Left ventricle myocardium inferior (tissue), 1 donor: ENCODE measurements at regions not wholly inside any gene's neighbourhood (a gene's known extent, or its start where the extent isn't known, plus 50 kb on each side); places are given as distances from the start of the nearest gene placed in this dataset.

Experiments used
- DNase-seq: peaks from one replicate; pipeline ENCODE4 v3.0.0-alpha.2; 2020
- H3K27ac ChIP-seq: fragments of 200-600 bp; replicated peaks from 2 replicates; pipeline ENCODE4 v1.8.0; 2021
- H3K27me3 ChIP-seq: fragments of 200-600 bp; 2 replicates; pipeline ENCODE4 v1.8.0; 2021; ENCODE audit warnings: low read depth
- H3K36me3 ChIP-seq: fragments of 200-600 bp; 2 replicates; pipeline ENCODE4 v1.8.0; 2021
- H3K4me1 ChIP-seq: fragments of 200-600 bp; 2 replicates; pipeline ENCODE4 v1.8.0; 2021
- H3K4me3 ChIP-seq: fragments of 200-600 bp; 2 replicates; pipeline ENCODE4 v1.8.0; 2021; ENCODE audit warnings: mild to moderate bottlenecking, moderate library complexity
- H3K9me3 ChIP-seq: fragments of 200-600 bp; replicated peaks from 2 replicates; pipeline ENCODE4 v1.8.0; 2021
- intact Hi-C: fragments of 100-400 bp; cut with micrococcal nuclease; formaldehyde crosslinking; loops from one replicate; pipeline ENCODE4 v1.11.0; 2022
- TF ChIP-seq, protein P1 (sequence below): fragments of 200-600 bp; IDR thresholded peaks from 2 replicates; pipeline ENCODE4 v1.8.0; 2021; ENCODE audit warnings: antibody characterized with exemption, mild to moderate bottlenecking, borderline replicate concordance
- donor health status: DM: no; HTN: yes; CAD: no; lungs with severe emphysema.

DNA sequence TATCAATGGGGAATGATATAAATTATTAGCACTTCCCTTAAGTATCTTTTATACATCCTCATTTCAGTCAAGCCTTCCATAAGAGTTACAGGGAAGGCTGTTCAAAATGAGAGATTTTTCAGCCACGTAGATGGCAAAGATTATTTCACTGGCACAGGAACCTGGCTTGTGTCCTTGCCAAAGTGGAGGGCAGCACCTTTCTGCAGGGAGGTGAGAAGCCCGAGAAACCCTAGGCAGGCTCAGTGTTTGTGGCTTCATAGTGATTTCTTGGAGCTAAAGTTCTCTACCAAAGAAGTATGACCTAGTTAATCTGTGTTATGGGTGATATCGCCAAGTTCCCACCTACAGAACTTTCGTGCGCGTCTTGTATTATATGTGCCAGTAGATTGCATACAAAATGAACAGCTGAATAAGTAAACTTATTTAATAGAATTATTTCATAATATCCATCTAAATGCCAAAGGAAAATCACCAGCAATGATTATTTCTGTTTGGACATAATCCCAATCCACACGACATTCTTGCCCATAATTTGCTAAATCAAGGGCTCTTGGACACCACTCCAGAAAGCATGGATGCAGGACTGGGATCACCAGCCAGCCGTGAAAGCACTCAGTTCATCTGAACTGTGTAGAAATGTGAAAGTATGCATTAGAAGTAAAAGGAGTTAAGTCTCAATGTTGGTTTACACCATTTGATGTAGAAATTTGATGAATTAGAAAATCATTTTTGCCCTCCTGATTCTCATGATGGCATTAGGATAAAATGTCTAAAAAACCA is 150.4 kb upstream of the RNF32 start:
- intact Hi-C loops, result no loop called here
- peaks cover 48% of the 10 kb centered on the region for H3K27me3 ChIP-seq
- no peaks in the 10 kb centered on the region for H3K36me3 ChIP-seq
- no peak overlapping the region for H3K27ac ChIP-seq
- no peak overlapping the region for H3K4me3 ChIP-seq
- no peaks in the 10 kb centered on the region for H3K4me1 ChIP-seq
- DNase-seq, result no peak
- TF ChIP-seq, protein P1, sequence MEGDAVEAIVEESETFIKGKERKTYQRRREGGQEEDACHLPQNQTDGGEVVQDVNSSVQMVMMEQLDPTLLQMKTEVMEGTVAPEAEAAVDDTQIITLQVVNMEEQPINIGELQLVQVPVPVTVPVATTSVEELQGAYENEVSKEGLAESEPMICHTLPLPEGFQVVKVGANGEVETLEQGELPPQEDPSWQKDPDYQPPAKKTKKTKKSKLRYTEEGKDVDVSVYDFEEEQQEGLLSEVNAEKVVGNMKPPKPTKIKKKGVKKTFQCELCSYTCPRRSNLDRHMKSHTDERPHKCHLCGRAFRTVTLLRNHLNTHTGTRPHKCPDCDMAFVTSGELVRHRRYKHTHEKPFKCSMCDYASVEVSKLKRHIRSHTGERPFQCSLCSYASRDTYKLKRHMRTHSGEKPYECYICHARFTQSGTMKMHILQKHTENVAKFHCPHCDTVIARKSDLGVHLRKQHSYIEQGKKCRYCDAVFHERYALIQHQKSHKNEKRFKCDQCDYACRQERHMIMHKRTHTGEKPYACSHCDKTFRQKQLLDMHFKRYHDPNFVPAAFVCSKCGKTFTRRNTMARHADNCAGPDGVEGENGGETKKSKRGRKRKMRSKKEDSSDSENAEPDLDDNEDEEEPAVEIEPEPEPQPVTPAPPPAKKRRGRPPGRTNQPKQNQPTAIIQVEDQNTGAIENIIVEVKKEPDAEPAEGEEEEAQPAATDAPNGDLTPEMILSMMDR, result no peak
- no peaks in the 10 kb centered on the region for H3K9me3 ChIP-seq

DNA sequence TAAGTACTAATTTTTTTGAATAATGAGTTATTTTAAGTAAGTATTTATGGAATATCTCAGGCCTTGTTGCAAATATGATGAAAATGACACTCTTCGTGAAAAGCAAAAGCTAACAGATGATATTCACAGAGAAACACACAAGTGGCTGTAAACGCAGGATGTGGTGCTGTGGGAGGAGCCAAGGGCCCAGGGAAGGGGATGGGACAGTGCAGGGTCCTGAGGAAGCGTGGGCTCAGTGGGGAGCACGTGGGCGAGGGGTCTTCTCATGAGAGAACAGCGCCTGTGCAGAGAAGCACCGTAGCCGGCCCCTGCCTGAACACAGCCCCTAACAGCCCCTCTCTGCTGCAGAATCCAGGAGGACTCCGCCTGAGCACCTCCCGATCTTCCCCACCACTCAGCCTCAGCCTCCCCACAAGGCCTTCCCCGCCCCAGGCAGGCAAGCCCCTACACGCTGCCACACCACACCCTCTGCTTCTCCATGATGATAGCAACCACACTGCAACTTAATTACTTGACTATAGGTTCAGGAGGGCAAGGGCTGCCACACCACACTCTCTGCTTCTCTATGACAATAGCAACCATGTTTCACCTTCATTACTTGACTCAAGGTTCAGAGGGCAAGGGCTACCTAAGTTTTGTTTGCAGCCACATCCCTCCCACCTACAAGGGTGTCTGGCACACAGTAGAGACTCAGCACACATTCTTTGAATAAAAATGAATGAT is 152.6 kb upstream of the RNF32 start:
- Histone ChIP-seq H3K4me1 (no peaks in the 10 kb centered on the region), H3K4me3 (no peak overlapping the region), H3K36me3 (no peaks in the 10 kb centered on the region), H3K9me3 (no peaks in the 10 kb centered on the region), H3K27ac (no peak overlapping the region), H3K27me3 (peaks cover 35% of the 10 kb centered on the region)
- DNase-seq, result no peak
- TF ChIP-seq, protein P1, result no peak
- intact Hi-C loops, result no loop called here

DNA sequence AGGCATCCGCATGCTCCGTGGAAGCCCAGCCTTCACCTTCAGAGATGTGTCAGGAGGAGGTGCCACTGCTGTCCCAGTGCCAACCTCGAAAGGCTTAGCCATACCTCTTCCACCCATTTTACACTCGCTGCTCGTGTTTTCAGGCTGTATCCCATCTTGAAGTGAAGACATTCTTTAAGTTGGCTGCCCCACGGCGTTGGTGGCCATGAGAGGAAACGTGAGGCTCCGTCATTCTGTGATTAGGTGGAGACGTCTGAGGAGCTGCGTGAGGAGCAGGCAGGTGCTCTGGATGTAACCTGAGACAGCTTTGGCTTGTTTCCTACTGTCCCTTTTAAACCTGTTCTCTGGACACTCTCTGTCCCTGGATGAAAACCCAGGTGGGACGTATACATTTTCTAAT is 159.9 kb upstream of the RNF32 start:
- Histone ChIP-seq H3K4me1 (no peaks in the 10 kb centered on the region), H3K27ac (no peak overlapping the region), H3K36me3 (no peaks in the 10 kb centered on the region), H3K4me3 (no peak overlapping the region), H3K9me3 (no peaks in the 10 kb centered on the region), H3K27me3 (peaks cover 68% of the 10 kb centered on the region)
- no peak for DNase-seq
- TF ChIP-seq, protein P1, result no peak
- intact Hi-C loops, result no loop called here

DNA sequence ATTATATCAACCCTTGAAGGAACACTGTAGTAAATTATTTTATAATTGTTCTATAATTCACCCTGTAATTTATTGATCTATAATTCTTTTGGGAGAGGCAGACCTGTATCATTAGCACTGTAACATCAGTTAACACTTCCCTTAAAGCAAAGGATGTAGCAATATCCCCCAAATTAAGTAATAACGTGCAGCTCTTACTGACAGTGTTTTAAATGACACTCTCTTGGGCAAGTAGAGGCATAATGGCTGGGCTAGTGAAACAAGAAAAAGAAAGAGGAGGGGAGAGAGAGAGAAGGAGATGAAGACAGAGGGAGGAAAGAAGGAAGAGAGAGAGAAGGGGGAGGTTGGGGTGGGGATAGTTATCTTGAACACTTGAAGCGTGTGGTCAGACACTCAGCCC is 161.0 kb upstream of the RNF32 start:
- intact Hi-C loops, result loop anchor here (10.0 kb wide), 1 partner anchor 675 kb away; no protein-coding TSS in a partner anchor
- Histone ChIP-seq H3K27me3 (peaks cover 79% of the 10 kb centered on the region), H3K36me3 (no peaks in the 10 kb centered on the region), H3K9me3 (no peaks in the 10 kb centered on the region), H3K4me3 (no peak overlapping the region), H3K4me1 (no peaks in the 10 kb centered on the region), H3K27ac (no peak overlapping the region)
- no peak for DNase-seq
- TF ChIP-seq, protein P1, result no peak

DNA sequence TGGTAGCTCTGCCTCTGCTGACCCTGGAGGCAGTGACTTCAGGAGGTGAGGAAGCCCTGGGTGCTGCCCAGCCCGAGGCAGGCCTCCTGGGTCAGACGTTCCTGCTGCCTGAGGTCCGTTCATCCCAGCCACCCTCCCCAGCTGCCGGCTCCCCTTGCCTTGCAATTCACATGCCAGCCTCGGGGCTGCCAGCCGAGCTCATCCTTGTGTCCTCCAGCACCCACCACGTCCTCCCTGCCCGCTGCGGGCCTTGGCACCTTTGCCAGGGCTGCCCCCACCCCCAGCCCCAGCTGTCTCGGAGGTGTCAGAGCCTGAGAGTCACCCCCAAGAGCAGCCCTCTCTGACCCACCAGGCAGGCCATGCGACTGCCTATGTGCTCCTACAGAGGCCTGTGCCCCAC is 162.1 kb upstream of the RNF32 start:
- Histone ChIP-seq H3K4me3 (no peak overlapping the region), H3K27me3 (peaks cover 86% of the 10 kb centered on the region), H3K36me3 (no peaks in the 10 kb centered on the region), H3K4me1 (no peaks in the 10 kb centered on the region), H3K27ac (no peak overlapping the region), H3K9me3 (no peaks in the 10 kb centered on the region)
- intact Hi-C loops, result loop anchor here (10.0 kb wide), 1 partner anchor 674 kb away; no protein-coding TSS in a partner anchor
- DNase-seq, result no peak
- TF ChIP-seq, protein P1, result no peak
